Gastrocnemius medialis (tissue), 4 donors: ENCODE measurements at regions not wholly inside any gene's neighbourhood (a gene's known extent, or its start where the extent isn't known, plus 50 kb on each side); places are given as distances from the start of the nearest gene placed in this dataset.

Source experiments
- CTCF ChIP-seq, 5 experiments: fragments of 450-650 bp in 3 of 5; fragments of 200-600 bp in 2 of 5; sonication (generic) in 2 of 5; IDR thresholded peaks in 4 of 5; conservative IDR thresholded peaks in 1 of 5; 1 replicate in 4 of 5; 2 replicates in 1 of 5; pipeline ENCODE4 v1.5.1; 2016 to 2019; ENCODE audit warnings: antibody characterized with exemption in 5 of 5, mild to moderate bottlenecking in 3 of 5, moderate library complexity in 3 of 5
- POLR2A ChIP-seq, 2 donors: fragments of 450-650 bp; IDR thresholded peaks; one replicate each; pipeline ENCODE4 v1.6.1; 2017; ENCODE audit warnings: antibody characterized with exemption in 2 of 2, mild to moderate bottlenecking in 2 of 2, moderate library complexity in 2 of 2

- no peak for TF ChIP-seq CTCF (IDR thresholded peaks at IDR 0.05 in 4 of 5, conservative IDR thresholded peaks at IDR 0.05 in 1 of 5)
- no peak for TF ChIP-seq POLR2A (IDR thresholded peaks at IDR 0.05)
Measured at GRCh38 chr9:104983491-104983890, 55.5 kb upstream of the ABCA1 start.
